Sigmoid colon (tissue), 4 donors: ENCODE measurements at regions not wholly inside any gene's neighbourhood (a gene's known extent, or its start where the extent isn't known, plus 50 kb on each side); places are given as distances from the start of the nearest gene placed in this dataset.

Experiments used
- CTCF ChIP-seq, 4 experiments: fragments of 450-650 bp in 3 of 4; fragments of 200-600 bp in 1 of 4; IDR thresholded peaks; one replicate each; pipeline ENCODE4 v1.5.1; 2016 to 2019; ENCODE audit warnings: antibody characterized with exemption in 4 of 4, mild to moderate bottlenecking in 3 of 4, moderate library complexity in 2 of 4
- EP300 ChIP-seq, 4 donors: sonication (generic); formaldehyde crosslinking; IDR thresholded peaks; one replicate each; pipeline ENCODE4 v1.6.1; 2017; ENCODE audit warnings: antibody characterized with exemption in 4 of 4
- POLR2A ChIP-seq, 2 donors: fragments of 450-650 bp; IDR thresholded peaks; one replicate each; pipeline ENCODE4 v1.6.1; 2016; ENCODE audit warnings: antibody characterized with exemption in 2 of 2, mild to moderate bottlenecking in 2 of 2, moderate library complexity in 2 of 2
- POLR2AphosphoS5 ChIP-seq, 4 donors: sonication (generic); formaldehyde crosslinking; IDR thresholded peaks; one replicate each; pipeline ENCODE4 v1.6.1; 2017; ENCODE audit warnings: antibody characterized with exemption in 4 of 4

GRCh38 chr3:20890111-20890519 lies 704.1 kb upstream of the SGO1 start:
- no peak for TF ChIP-seq POLR2AphosphoS5 (IDR thresholded peaks at IDR 0.05)
- no peak for TF ChIP-seq CTCF (IDR thresholded peaks at IDR 0.05)
- no peak for TF ChIP-seq POLR2A (IDR thresholded peaks at IDR 0.05)
- no peak for TF ChIP-seq EP300 (IDR thresholded peaks at IDR 0.05)
